ENCODE measurements at regions not wholly inside any gene's neighbourhood (a gene's known extent, or its start where the extent isn't known, plus 50 kb on each side); places are given as distances from the start of the nearest gene placed in this dataset.

- Histone ChIP-seq H3K4me3 (ENCODE audit: insufficient read depth, low read depth, low read length) (no peak overlapping the region), H3K9ac (ENCODE audit: low read depth, low read length) (no peak overlapping the region), H3K56ac (ENCODE audit: extremely low read depth, insufficient read depth, low read length) (no peak overlapping the region), H3K4me1 (ENCODE audit: control insufficient read depth, insufficient read depth, low read length) (no peaks in the 10 kb centered on the region), H3K9me1 (ENCODE audit: insufficient read depth, low read length) (no peaks in the 10 kb centered on the region), H3K9me3 (ENCODE audit: control insufficient read depth, insufficient read depth, low read length) (peaks cover 15% of the 10 kb centered on the region), H3K79me1 (ENCODE audit: low read depth in 1 of 2, low read length in 2 of 2) (no peaks in the 10 kb centered on the region), H3K27me3 (ENCODE audit: control insufficient read depth, insufficient read depth, low read length) (no peaks in the 10 kb centered on the region), H2AK9ac (replicated peaks; ENCODE audit: low read depth, low read length, poor library complexity) (no peak overlapping the region), H3K4me2 (ENCODE audit: low read depth, low read length) (no peak overlapping the region), H4K8ac (ENCODE audit: low read depth in 2 of 2, low read length in 2 of 2) (no peak overlapping the region), H3K23ac (ENCODE audit: low read depth, low read length) (no peak overlapping the region), H2BK20ac (ENCODE audit: low read depth, low read length) (no peak overlapping the region), H3K4ac (ENCODE audit: low read depth, low read length) (no peak overlapping the region), H3K18ac (ENCODE audit: low read depth, low read length) (no peak overlapping the region), H2AFZ (replicated peaks; ENCODE audit: low read length, poor library complexity) (no peak overlapping the region), H4K5ac (ENCODE audit: low read depth, low read length) (no peak overlapping the region), H2BK120ac (ENCODE audit: low read depth, low read length) (no peak overlapping the region), H3K27ac (ENCODE audit: insufficient read depth, low read length) (no peak overlapping the region), H4K20me1 (ENCODE audit: insufficient read depth, low read length) (no peaks in the 10 kb centered on the region), H3K36me3 (ENCODE audit: control insufficient read depth, insufficient read depth, low read length) (no peaks in the 10 kb centered on the region), H2AK5ac (ENCODE audit: low read depth, low read length) (no peak overlapping the region), H2BK15ac (ENCODE audit: low read depth, low read length) (no peak overlapping the region), H3K14ac (replicated peaks; ENCODE audit: low read depth, low read length) (no peak overlapping the region), H2BK5ac (ENCODE audit: low read depth, low read length, poor library complexity, severe bottlenecking) (no peak overlapping the region), H4K91ac (ENCODE audit: insufficient read depth, low read depth, low read length) (no peak overlapping the region)
- ChIA-PET POLR2A (ENCODE audit: unreplicated experiment) (interaction anchor here (0.7 to 1.0 kb wide), 2 partner anchors 10 to 415 kb away, joined by 3 to 4 read pairs; no protein-coding TSS in a partner anchor), CTCF (interaction anchor here (1.4 kb wide), 1 partner anchor 10 kb away, joined by 3 read pairs; no protein-coding TSS in a partner anchor)
- no TSS peak for BruUV-seq (replicated peaks)
- DNase-seq (no peak), ATAC-seq (ENCODE audit: low read depth) (no peak)
- in situ Hi-C loops (cut with MboI; ENCODE audit: low sequenced_read_pairs) (no loop called here), dilution Hi-C loops (cut with HindIII; ENCODE audit: low sequenced_read_pairs, unreplicated experiment) (no loop called here), intact Hi-C loops (cut with micrococcal nuclease) (no loop called here)
- TF ChIP-seq CHD1 (IDR thresholded peaks at IDR 0.05; ENCODE audit: low read depth, low read length): no peak
- 24% methylated on average over 7 of the region's 14 CpGs; no CpG with 5 or more reads in 1 of the 2 experiments for WGBS, 2 experiments (ENCODE audit: extremely low coverage in 2 of 2, insufficient read length in 1 of 2)
These were observed 251.5 kb downstream of the TFAP2A start for GRCh38 chr6:10163203-10163962.
